ENCODE measurements at regions not wholly inside any gene's neighbourhood (a gene's known extent, or its start where the extent isn't known, plus 50 kb on each side); places are given as distances from the start of the nearest gene placed in this dataset.

GRCh38 chr5:164002628-164003027 is 497.2 kb downstream of the MAT2B start:
- 51 to 61% methylated on average over 3 of the region's 3 CpGs for WGBS, 2 donors
- TF ChIP-seq POLR2A (IDR thresholded peaks at IDR 0.05), result no peak
- no peak for TF ChIP-seq CTCF (IDR thresholded peaks at IDR 0.05)
- intact Hi-C loops (cut with DNase I), result no loop called here
- Histone ChIP-seq H3K27me3 (no peaks in the 10 kb centered on the region), H3K27ac (no peak overlapping the region), H3K4me3 (no peak overlapping the region), H3K4me1 (no peaks in the 10 kb centered on the region), H3K36me3 (replicated peaks in 1 of 2; ENCODE audit: insufficient read depth in 1 of 2, low read depth in 2 of 2) (no peaks in the 10 kb centered on the region), H3K9me3 (no peaks in the 10 kb centered on the region)
- DNase-seq (no peak), ATAC-seq (no peak)

- intact Hi-C loops (cut with DNase I), result no loop called here
- Histone ChIP-seq H3K4me3 (no peak overlapping the region), H3K9me3 (no peaks in the 10 kb centered on the region), H3K27me3 (no peaks in the 10 kb centered on the region), H3K36me3 (replicated peaks in 1 of 2; ENCODE audit: insufficient read depth in 1 of 2, low read depth in 2 of 2) (no peaks in the 10 kb centered on the region), H3K27ac (no peak overlapping the region), H3K4me1 (no peaks in the 10 kb centered on the region)
- ATAC-seq (no peak), DNase-seq (no peak)
- TF ChIP-seq POLR2A (IDR thresholded peaks at IDR 0.05), result no peak
- TF ChIP-seq CTCF (IDR thresholded peaks at IDR 0.05), result no peak
- 30 to 68% methylated on average over 1 of the region's 1 CpG for WGBS, 2 donors
Measured at GRCh38 chr5:164005071-164005470, 499.7 kb downstream of the MAT2B start.

GRCh38 chr5:164007064-164007463 is 501.6 kb downstream of the MAT2B start:
- Histone ChIP-seq H3K9me3 (no peaks in the 10 kb centered on the region), H3K4me3 (no peak overlapping the region), H3K27me3 (no peaks in the 10 kb centered on the region), H3K4me1 (no peaks in the 10 kb centered on the region), H3K36me3 (replicated peaks in 1 of 2; ENCODE audit: insufficient read depth in 1 of 2, low read depth in 2 of 2) (no peaks in the 10 kb centered on the region), H3K27ac (no peak overlapping the region)
- intact Hi-C loops (cut with DNase I), result no loop called here
- no peak for TF ChIP-seq POLR2A (IDR thresholded peaks at IDR 0.05)
- TF ChIP-seq CTCF (IDR thresholded peaks at IDR 0.05), result no peak
- DNase-seq (no peak), ATAC-seq (no peak)
- WGBS, 2 donors, result 43 to 49% methylated on average over 2 of the region's 2 CpGs

GRCh38 chr5:164009621-164010020 is 504.2 kb downstream of the MAT2B start:
- H3K27ac ChIP-seq, result no peak overlapping the region
- TF ChIP-seq CTCF (IDR thresholded peaks at IDR 0.05), result no peak
- no peak for DNase-seq
- intact Hi-C loops (cut with DNase I), result loop anchor here (10.0 kb wide), 1 partner anchor 495 kb away; no protein-coding TSS in a partner anchor
- H3K4me1 ChIP-seq, result no peaks in the 10 kb centered on the region
- H3K4me3 ChIP-seq, result no peak overlapping the region
- no peaks in the 10 kb centered on the region for H3K27me3 ChIP-seq
- H3K36me3 ChIP-seq (replicated peaks in 1 of 2; ENCODE audit: insufficient read depth in 1 of 2, low read depth in 2 of 2), result no peaks in the 10 kb centered on the region
- no peaks in the 10 kb centered on the region for H3K9me3 ChIP-seq
- 60 to 67% methylated on average over 6 of the region's 6 CpGs for WGBS, 2 donors
- ATAC-seq, result no peak

- Histone ChIP-seq H3K27me3 (no peaks in the 10 kb centered on the region), H3K36me3 (replicated peaks in 1 of 2; ENCODE audit: insufficient read depth in 1 of 2, low read depth in 2 of 2) (no peaks in the 10 kb centered on the region), H3K27ac (no peak overlapping the region), H3K4me1 (no peaks in the 10 kb centered on the region), H3K4me3 (no peak overlapping the region), H3K9me3 (no peaks in the 10 kb centered on the region)
- DNase-seq (no peak), ATAC-seq (no peak)
- WGBS, 2 donors, result 58 to 64% methylated on average over 3 of the region's 3 CpGs
- TF ChIP-seq CTCF (IDR thresholded peaks at IDR 0.05) (no peak), POLR2A (IDR thresholded peaks at IDR 0.05) (no peak)
- intact Hi-C loops (cut with DNase I), result loop anchor here (10.0 kb wide), 1 partner anchor 494 kb away; no protein-coding TSS in a partner anchor
Measured at GRCh38 chr5:164010900-164011299, 505.5 kb downstream of the MAT2B start.
